Suprapubic skin (tissue), 4 donors: ENCODE measurements at regions not wholly inside any gene's neighbourhood (a gene's known extent, or its start where the extent isn't known, plus 50 kb on each side); places are given as distances from the start of the nearest gene placed in this dataset.

Experiments used
- CTCF ChIP-seq, 2 donors: fragments of 200-600 bp in 1 of 2; fragments of 450-650 bp in 1 of 2; sonication (generic) in 1 of 2; IDR thresholded peaks; one replicate each; pipeline ENCODE4 v1.5.1; 2016 to 2019; ENCODE audit warnings: antibody characterized with exemption in 2 of 2, mild to moderate bottlenecking in 1 of 2, moderate library complexity in 1 of 2
- POLR2A ChIP-seq, 2 donors: fragments of 450-650 bp; IDR thresholded peaks; one replicate each; pipeline ENCODE4 v1.6.1; 2017; ENCODE audit warnings: antibody characterized with exemption in 2 of 2, mild to moderate bottlenecking in 2 of 2, moderate library complexity in 2 of 2
- POLR2AphosphoS5 ChIP-seq, 3 donors: sonication (generic); formaldehyde crosslinking; IDR thresholded peaks; one replicate each; pipeline ENCODE4 v1.6.1; 2017; ENCODE audit warnings: antibody characterized with exemption in 3 of 3

GRCh38 chr5:88370824-88371223 is 102.2 kb upstream of the TMEM161B start:
- no peak for TF ChIP-seq CTCF (IDR thresholded peaks at IDR 0.05)
- TF ChIP-seq POLR2AphosphoS5 (IDR thresholded peaks at IDR 0.05), result no peak
- no peak for TF ChIP-seq POLR2A (IDR thresholded peaks at IDR 0.05)
